ENCODE measurements at regions not wholly inside any gene's neighbourhood (a gene's known extent, or its start where the extent isn't known, plus 50 kb on each side); places are given as distances from the start of the nearest gene placed in this dataset.

DNA sequence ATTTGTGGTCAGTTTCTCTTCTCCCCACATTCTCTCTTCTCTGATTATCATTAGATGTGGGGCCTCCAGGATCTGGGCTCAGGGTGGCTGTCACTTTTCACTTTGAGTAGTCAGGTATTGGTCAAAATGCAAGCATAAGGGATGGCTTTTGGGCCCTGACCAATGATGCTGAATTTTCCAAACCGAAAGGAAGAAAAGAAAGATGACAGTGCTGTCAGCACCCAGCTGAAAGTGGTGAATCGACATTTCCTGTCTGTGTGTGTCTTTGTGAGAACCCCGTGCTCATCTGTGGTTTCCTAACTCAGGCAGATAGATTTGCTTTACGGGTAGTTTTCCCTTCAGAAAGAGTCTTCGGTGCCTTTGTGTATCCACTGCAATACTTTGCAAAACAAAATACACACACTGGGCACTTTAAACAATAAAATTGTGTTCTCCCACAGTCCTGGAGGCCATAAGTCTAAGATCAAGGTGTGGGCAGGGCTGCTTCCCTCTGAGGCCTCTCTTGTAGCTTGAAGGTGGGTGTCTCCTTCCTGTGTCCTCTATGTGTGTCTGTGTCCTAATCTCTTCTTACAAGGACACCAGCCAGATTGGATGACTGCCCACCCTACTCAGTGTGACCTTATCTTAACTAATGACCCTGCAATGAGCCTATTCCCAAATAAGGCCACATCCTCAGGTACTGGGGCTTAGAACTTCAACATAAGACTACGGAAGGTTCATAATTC lies 274.8 kb upstream of the AJAP1 start:
- DNase-seq = no peak

DNA sequence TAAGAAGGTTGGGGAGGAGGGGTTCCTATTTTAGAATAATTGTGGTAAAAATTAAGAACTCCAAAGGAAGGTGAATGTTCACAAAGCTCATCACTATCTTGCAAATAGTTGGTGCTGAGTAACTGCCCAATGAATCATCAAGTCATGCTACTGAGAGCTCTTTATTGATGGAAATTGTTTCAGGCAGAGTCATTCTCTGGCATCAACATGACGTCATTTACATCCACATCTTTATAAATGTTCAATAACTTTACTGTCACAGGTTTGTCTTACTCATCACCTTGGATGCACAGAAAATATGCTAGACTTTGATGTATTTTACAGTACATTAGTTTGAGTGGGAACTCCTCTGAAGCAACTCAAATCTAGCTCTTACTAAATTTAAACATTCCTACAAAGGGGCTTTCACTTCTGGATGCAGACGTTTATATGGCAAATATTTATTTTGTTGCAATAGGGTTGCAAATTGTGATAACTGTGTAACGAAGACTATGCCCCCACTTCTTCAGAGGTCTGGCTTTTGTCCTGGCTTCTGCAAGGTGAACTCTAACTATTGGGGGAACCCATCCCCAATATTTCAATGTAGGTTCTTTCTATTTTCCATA lies 273.7 kb upstream of the AJAP1 start:
- no peak for DNase-seq

DNA sequence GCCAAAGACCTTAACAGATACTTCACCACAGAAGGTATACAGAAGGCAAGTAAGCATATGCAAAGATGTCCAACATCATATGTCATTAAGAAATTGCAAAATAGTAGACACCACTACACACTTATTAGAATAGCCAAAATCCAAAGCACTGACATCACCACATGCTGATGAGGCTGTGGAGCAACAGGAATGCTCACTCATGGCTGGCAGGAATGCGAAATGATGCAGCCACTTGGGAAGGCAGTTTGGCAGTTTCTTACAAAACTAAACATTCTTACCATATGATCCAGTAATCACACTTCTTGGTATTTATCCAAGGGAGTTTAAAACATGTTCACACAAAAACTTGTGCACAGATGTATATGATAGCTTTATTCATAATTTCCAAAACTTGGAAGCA lies 261.2 kb upstream of the AJAP1 start:
- no peak for DNase-seq

DNA sequence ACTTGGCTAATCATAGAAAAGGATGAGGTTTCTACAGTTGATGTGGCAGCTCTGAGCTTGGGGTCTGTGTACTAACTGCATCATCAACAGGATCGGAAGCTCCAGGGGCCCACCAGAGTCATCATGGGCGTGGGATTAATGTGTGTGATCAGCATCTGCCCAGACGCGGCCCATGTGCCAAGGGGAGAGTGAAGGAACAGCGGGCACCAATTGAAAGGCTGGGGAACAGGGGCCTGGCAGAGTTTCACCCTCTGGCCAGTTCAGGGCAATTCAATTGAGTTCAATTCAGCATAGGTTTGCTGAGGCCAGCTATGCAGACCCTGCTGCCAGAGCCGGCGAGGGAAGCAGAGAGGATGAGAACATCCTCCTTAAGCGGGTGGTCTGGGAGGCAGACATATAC lies 260.0 kb upstream of the AJAP1 start:
- no peak for DNase-seq

GRCh38 chr1:4395158-4395557 lies 259.3 kb upstream of the AJAP1 start:
- no peak for DNase-seq

DNA sequence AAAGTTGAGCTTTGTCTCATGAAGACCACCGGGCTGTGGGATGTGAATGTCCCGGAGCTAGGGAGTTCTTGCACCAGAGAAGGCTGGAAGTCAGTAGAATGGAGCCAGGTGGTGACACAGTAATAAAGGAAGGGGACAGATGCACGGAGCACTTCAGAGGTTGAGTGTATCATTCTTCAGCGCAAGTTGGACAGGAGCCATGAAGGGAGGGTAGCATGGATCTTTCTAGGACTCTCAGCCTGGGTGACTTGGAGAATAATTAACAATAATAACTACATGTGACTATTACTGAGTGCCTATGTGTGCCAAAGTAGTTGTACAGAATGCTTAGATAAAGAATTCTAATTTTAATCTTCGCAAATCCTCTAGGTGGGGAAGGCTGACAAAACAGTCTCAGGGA lies 258.7 kb upstream of the AJAP1 start:
- DNase-seq = peak; percentile 5

DNA sequence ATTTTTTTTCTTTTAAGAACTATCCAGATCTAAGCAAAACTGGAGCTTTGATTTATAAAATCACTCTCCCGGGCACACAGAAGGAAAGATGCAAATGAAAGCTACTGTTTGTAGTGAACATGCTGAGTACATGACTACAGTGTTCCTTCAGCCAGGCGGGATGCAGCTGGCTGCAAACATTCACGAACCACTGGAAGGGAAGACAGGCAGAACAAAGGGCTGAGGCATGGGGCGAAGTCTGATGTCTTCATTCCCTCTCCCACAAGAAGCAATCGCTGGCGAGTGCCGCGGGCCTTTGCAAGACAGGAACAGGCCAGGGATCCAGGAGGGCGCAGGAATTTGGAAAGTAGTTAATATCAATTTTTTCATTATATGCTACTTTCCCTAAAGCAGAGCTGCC lies 257.9 kb upstream of the AJAP1 start:
- peak; percentile 8 for DNase-seq

GRCh38 chr1:4397196-4397595 lies 257.2 kb upstream of the AJAP1 start:
- peak; percentile 4 for DNase-seq

DNA sequence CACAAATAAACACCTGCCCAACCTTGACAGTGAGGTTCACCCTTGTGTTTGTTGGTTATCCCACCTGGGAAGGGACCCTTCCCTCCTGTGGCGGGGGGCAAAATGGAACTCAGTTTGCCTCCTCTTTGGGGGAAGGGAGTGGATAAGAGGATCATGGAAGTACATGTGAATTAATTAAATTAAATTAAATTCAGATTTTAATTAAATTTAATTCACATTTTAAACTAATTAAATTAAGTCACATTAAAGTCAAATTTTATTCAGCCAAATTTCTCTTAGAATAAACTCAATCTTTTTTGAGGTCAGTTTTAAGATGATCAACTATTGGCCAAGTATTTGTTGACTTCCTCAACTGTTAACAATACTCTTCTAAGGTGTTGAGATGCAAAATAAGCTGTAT lies 252.4 kb upstream of the AJAP1 start:
- no peak for DNase-seq

- DNase-seq = no peak
Measured at GRCh38 chr1:4404854-4405590, 249.4 kb upstream of the AJAP1 start.

GRCh38 chr1:4407851-4408250 lies 246.6 kb upstream of the AJAP1 start:
- DNase-seq = no peak

- no peak for DNase-seq
Measured at GRCh38 chr1:4408380-4408779, 246.0 kb upstream of the AJAP1 start.

DNA sequence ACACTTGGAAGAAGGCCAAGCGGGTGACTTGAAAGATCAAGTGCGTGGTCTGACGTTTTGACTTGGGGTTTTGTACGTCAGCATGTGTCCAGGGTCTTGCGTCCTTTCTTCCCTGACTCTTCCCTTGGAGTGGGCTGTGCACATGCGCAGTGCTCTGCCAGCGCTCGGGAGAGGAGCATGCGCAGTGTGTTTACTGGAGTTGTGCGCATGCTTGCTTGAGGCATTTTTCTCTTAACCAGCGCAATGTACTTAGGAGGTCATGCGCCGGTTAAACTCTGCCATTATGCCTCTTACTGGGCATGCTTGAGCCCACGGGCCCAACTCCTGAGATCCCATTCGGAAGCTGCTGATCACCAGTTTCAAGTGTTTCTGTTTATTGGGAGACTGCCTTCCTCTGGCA lies 242.5 kb upstream of the AJAP1 start:
- no peak for DNase-seq

GRCh38 chr1:4415476-4415875 lies 238.9 kb upstream of the AJAP1 start:
- no peak for DNase-seq

GRCh38 chr1:4416189-4416588 lies 238.2 kb upstream of the AJAP1 start:
- peak; percentile 25 for DNase-seq

DNA sequence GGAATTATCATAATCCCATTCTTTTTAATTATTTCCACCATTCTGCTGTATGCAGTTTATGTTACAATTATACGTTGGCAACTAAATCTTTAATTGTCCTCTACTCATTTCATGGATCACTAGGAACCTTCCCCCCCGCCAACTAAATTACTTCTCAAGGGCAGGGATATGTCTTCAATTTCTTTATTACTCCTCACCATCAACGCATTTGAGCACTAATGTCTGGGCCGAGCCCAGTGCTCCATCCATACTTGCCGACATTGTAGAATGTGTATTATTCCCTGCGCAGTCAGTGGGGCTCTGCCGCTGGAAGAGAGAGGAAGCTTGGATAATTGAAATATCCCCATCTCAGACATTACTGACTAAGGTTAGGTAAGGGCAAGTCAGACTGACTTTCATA lies 236.4 kb upstream of the AJAP1 start:
- no peak for DNase-seq

GRCh38 chr1:4421986-4422385 lies 232.4 kb upstream of the AJAP1 start:
- DNase-seq = peak; percentile 10

- peak; percentile 18 for DNase-seq
Measured at GRCh38 chr1:4422504-4423289, 231.7 kb upstream of the AJAP1 start.

DNA sequence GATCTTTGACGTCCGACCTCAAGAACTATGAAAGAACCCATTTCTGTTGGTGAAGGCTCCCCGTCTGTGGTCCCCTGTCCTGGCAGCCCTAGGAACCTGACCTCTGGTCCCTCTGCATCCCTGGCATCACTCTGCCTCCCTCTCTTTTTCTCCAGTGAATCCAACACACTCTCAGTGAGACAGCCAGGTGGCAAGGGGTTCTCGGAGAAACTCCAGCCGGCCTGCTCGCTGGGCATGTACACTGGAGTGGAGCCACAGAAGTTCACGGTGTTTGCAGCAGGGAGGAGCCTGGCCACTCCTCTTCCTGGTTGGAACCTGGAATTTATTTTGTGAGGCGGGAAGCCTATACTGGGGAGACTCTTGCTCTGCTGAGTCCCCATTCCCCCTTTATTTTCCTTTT lies 230.2 kb upstream of the AJAP1 start:
- DNase-seq = no peak

GRCh38 chr1:4424766-4425165 lies 229.6 kb upstream of the AJAP1 start:
- no peak for DNase-seq

DNA sequence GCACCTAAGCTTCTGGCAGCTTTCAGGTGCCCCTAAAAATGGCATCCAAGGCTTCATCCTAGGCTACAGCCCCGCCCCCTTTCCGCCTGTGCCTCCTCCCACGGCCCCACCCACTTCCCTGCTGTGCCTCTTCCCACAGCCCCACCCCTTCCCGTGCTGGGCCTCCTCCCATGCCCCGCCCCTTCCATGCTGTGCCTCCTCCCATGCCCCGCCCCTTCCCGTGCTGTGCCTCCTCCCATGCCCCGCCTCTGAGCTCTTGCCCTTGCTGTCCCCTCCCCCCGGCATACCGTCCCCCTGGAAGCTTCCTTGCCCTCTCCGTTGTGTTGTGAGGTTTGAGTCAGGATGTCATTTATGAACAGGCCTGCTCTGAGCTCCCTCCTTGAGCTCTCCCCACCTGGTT lies 228.5 kb upstream of the AJAP1 start:
- no peak for DNase-seq

DNA sequence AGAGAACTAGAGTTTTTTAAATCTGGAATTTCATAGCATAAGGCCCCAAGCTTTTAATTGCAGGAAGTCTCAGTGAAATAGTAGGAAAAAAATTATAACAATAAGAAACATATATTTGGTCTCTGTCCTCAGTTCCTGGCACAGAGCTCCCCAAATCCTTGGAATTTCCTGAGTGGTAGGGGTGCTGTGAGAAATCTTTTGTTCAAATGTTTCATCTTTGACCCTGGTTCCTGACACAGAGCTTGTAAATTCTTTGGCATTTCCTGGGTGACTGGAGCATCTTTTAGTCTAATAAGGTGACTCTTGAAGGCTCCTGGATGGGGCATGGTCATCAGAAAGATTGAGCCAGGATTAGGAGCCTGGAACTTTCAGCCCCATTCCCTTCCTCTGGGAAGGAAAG lies 225.7 kb upstream of the AJAP1 start:
- DNase-seq = no peak
